GM18909 (cell line): ENCODE measurements at regions not wholly inside any gene's neighbourhood (a gene's known extent, or its start where the extent isn't known, plus 50 kb on each side); places are given as distances from the start of the nearest gene placed in this dataset.
"Not testable (repeated sequence)": the region's sequence is repeated elsewhere in the genome, so short reads cannot be mapped to it uniquely, and the experiment has no call there.

Source experiments
- ATAC-seq: cut with Tn5 transposase; IDR thresholded peaks from one replicate; pipeline ENCODE4 v1.9.1; 2021; ENCODE audit warnings: mild to moderate bottlenecking; ENCODE audit not compliant: unreplicated experiment, poor library complexity

DNA sequence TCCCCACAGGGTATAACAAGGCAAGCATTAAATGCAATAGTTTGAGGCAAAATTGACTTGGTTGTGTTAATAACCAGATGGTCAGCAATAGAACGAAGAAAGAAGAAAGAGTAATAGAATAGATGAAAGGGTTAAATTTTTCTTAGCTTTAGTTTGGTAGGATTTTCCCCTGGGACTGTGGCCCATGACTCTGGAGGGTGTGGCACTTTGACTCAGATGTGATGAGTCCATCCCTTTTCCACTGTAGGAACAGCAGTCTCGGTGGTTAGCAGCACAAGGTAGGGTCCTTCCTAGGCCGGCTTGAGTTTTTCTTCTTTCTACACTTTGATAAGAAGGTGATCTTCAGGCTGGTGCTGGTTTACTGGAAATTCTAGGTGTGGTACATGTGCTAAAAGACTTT, 321.0 kb downstream of the CGGBP1 start:
- ATAC-seq = not testable (repeated sequence)

DNA sequence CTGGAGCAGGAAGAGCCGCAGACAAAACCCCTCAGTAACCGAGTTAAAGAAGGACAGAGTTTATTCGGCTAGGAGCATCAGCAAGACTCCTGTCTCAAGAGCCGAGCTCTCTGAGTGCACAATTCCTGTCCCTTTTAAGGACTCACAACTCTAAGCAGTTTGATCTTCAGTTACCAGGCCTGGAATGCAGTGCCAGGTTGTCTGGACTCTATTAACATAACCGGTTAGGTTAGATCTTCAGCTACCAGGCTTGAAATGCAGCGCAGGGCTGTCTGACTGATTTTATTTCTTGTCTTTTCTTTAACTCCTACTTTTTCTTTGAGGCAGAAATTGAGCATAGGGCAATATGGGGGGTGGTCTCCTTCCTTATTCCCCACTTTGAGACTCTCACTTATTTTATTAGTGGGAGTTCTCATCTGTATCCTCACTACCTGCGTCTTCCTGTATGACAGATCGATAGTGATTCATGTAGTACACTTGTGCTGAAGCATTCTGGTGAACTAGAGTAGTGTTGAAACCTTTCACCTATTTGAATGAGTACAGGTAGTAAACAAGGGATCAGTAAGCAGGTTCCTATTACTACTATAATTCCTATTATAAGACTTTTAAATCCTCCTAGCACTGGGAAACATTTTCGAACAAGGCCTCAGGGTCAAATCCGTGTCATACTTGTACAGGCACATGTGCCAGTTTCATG, 325.0 kb downstream of the CGGBP1 start:
- no peak for ATAC-seq

DNA sequence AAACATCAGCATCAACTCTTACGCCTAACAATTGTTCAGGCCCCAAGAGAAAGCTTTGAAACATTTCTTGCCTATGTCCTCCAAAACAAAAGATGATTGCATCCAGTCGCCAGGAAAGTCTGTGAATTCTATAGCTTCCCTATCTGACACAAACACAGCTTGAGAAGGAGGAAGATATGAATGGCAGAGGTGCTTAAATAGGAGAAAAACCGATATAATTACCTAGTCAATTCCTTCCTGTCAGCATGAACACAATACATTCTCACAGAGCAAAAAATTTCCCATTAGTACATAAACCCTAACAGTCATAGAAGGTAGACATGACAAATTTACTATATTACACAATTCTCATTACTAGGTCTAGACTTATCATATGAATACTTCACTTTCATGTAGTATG, 326.5 kb downstream of the CGGBP1 start:
- ATAC-seq = no peak

DNA sequence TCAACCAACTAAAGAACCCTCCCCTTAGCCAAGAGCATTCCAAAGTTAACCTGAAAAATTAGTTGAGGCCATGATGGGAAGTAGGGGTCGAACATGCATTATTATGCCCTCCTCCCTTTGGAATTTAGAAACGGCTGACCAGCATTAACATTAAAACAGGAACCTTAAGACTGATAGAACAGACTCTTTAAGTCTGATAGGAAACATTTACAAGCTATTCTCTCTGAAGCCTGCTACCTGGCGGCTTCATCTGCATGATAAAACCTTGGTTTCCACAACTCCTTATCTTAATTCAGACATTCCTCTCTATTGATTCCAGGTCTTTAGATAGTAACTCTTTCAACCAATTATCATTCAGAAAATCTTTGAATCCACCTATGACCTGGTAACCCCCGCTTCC, 331.0 kb downstream of the CGGBP1 start:
- no peak for ATAC-seq

DNA sequence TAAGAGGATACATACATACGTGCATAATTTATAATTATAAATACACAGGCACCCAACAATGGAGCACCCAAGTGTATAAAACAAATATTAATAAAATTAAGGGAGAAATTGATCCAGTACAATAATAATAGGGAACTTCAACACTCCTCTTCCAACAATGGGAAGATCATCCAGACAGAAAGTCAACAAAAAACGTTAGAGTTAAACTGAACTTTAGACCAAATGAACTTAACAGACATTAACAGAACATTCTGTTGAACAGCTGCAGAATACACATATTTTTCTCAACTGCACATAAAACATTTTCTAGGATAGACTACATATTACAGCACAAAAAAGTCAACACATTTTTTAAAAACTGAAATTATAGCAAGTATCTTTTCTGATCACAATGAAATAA, 339.7 kb downstream of the CGGBP1 start:
- ATAC-seq = no peak

DNA sequence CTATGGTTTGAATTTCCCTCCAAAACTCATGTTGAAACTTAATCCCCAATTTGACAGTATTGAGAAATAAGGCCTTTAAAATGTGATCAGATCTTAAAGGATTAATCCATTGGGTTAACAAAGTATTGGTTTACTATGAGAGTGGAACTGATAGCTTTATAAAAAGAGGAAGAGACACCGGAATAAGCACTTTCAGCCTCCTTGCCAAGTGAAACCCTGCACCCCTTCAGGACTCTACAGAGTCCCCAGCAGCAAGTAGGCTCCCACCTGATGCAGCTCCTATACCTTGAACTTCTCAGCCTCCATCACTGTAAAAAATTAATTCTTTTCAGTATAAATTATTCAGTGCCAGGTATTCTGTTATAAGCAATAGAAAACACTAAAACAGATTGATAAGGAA, 348.3 kb downstream of the CGGBP1 start:
- no peak for ATAC-seq

DNA sequence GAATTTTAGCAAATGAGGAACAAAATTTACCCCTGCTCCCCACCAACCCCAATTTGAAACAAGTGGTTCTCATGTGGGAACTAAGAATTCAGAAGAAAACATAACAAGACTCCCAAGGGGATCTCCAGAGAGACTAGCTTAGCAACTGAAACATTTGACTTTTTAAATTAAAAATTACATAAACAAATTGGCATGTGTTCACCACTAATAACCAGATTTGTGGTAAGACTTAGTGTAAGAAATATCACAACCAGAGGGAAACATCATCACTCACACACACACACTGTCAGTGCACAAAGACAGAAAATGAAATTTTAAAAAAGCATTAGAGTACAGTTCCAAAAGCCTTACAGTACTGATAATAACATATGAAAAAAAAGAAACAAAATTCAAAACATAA, 348.8 kb downstream of the CGGBP1 start:
- no peak for ATAC-seq

DNA sequence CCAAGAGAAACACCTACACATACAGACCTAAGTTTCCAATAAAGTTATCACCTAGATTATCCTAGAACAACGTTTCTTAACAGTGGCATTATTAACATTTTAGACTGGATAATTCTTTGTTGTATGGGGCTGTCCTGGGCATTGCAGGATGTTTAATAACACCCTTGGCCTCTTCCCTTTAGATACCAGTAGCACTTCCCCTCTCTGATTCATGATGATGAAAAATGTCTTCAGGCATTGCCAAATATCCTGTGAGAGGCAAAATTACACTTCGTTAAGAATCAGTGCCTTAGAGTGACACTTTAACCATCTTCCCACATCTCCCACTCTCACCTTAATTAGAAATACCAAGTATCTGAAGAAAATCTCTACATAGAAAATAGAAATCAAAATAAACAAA, 352.6 kb downstream of the CGGBP1 start:
- ATAC-seq = no peak

DNA sequence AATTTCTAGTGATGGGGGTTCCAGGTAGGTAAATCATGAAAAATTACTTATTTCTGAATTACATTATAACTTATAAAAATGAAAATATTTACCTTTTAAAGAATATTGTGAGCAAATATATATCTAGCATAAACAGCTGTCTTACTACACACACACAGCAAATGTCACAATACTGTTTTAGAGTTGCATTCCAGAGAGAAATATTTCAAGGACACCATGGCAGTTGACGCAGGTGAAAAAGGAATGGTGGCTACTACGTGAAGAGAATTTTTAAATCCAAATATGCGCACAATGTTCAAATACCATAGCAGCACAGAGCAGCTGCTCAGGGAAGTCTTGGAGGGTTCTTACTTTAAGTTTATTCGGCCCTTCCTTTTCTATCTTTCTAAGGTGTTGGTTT, 356.2 kb downstream of the CGGBP1 start:
- no peak for ATAC-seq

DNA sequence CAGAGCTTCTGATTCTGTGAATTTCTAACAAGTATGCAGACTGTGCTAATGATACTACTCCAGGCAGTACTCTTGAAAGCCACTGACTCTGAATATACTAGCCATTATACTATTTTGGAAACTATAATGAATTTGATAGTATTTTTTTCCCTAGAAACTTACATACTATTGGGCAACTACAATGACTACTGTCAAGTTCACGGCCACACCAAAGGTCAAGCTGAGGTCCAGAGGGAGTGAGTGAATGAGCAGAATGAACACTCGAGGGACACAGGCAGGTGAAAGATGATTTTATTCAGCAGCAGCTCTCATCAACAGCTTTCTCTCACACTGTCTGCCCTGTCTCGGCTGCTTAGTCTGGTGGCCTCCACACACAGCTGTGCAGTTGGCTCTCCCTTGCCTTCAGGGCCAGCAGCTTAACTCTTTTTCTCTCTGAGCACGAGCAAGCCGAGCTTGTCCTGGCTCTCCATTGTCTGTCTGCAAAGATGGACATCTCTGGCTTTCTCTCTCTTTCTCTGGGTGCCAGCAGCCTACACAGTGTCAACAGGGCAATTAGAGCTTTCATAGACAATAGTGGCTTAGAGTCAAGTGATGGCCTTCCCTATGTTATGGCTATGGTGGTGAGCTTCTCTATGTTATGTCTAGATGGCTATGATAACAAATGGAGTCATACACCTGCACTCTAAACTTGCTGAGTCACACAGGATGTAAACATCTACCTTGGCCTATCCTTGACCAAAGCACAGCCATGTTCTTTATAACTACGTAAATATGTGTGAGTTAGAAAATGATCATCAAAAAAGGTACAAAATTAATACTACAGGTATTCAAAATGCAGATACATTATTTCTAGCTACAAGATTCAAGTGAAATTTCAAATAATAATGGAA, 362.4 kb downstream of the CGGBP1 start:
- no peak for ATAC-seq

DNA sequence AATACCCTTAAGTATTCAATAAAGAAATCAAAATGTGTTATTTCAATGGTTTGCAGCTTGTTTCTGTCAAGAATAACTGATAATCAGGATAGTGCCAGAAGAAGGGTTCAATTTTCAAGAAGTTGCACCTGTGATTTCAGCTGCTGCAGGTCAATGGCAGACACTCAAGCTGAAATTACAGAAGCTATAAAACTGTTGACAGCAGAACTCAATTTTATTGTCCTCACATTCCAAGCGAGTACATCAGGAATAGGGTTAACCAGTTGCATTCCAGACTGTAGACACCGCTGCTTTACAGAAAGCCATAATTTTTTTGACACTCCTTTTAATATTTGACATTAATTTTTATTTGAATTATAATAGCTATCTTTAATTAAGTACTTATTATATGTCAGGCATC, 364.1 kb downstream of the CGGBP1 start:
- no peak for ATAC-seq

DNA sequence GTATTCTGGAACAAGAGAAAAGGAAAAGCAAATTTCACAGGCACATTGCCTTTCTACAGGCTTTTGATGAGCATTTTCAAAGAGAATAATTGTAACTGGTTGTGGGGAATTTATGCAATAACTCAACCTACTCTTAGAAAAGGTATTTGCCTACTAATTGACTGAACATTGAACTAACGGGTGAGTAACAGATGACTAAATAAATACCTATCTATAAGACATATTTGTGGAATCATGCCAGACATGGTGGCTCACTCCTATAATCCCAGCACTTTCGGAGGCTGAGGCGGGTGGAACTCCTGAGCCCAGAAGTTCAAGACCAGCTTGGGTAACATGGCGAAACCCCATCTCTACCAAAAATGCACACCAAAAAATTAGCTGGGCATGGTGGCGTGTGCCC, 367.7 kb downstream of the CGGBP1 start:
- ATAC-seq = no peak

DNA sequence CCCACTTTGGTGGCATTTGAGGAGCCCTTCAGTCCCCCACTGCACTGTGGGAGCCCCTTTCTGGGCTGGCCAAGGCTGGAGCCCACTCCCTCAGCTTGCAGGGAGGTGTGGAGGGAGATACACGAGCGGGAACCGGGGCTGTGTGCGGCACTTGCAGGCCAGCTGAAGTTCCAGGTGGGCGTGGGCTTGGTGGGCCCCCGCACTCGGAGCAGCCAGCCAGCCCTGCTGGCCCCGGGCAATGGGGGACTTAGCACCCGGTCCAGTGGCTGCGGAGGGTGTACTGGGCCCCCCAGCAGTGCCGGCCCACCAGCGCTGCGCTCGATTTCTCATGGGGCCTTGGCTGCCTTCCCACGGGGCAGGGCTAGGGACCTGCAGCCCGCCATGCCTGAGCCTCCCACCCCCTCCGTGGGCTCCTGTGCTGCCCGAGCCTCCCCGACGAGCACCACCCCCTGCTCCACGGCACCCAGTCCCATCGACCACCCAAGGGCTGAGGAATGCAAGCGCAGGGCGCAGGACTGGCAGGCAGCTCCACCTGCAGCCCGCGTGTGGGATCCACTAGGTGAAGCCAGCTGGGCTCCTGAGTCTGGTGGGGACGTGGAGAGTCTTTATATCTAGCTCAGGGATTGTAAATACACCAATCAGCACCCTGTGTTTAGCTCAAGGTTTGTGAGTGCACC, 379.7 kb downstream of the CGGBP1 start:
- ATAC-seq = not testable (repeated sequence)

DNA sequence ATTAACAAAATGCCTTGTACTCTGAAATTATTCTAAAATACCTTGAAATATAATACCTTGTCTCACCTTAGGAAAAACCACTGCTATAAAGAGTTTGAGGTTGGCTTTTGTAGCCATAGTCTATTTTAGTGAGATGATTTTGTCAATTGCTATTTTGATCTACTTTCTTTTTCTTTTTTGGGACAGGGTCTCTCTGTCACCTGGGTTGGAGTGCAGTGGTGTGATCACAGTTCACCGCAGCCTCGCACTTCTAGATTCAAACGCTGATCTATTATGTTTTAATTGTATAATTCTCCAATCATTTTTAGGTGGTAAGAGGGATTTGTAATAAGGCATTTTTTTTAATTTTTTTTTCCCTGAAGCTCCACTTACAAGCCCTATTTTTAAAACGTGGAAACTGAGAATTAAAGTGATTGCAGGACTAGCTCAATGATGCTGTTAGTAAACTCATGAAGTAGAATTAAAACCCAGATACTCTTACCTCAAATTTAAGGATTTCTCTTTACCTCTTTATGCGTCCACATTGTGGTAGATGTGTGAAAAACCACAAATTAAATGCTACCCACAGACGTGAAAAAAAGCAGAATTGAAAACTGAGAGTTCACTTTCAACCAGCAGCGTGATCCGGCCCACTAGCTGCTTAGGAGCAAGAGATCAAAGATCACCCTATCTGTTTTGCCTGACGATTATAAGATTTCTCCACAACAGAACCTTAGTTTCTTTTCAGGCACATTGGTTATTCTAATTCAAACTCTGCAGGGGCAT, 384.2 kb downstream of the CGGBP1 start:
- ATAC-seq = peak; percentile 99

DNA sequence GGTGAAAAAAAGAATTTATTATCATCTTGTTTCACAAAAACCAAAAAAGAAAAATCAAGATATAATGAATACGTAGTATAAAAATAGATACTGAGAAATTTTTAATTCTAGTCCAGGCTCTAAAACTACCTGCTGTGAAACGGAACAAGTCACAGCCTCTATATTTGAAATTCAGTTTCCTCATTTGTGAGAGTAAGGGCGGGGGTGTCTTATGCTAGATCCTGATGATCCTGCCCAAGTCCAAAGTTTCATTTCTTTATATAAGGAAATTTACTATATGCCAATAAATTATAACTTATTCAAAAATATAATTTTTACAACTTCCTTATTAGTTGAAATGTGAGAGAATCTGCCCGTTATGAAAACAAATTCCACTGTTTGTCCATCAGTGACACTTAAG, 385.7 kb downstream of the CGGBP1 start:
- ATAC-seq = no peak

DNA sequence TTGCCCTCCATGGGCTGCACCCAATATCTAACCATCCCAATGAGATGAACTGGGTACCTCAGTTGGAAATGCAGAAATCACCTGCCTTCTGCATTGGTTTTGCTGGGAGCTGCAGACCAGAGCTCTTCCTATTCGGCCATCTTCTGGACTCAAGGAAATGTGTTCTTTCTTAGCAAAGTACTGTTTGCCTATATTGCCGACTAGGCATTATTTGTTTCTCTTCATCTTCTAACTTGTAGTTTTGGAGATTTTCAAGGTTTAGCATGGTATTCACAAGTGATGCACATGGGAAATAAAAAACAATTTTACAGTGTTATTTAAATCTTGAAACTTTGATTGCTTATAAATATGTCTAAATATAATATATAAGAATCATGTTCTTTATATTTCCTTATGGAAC, 377.8 kb upstream of the POU1F1 start:
- no peak for ATAC-seq

DNA sequence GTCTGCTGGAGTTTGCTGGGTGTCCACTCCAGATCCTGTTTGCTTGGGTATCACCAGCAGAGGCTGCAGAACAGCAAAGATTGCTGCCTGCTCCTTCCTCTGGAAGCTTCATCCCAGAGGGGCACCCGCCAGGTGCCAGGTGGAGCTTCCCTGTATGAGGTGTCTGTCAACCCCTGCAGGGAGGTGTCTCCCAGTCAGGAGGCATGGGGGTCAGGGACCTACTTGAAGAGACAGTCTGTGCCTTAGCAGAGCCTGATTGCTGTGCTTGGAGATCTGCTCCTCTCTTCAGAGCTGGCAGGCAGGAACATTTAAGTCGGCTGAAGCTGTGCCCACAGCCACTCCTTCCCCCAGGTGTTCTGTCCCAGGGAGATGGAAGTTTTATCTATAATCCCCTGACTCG, 376.8 kb upstream of the POU1F1 start:
- ATAC-seq = not testable (repeated sequence)

DNA sequence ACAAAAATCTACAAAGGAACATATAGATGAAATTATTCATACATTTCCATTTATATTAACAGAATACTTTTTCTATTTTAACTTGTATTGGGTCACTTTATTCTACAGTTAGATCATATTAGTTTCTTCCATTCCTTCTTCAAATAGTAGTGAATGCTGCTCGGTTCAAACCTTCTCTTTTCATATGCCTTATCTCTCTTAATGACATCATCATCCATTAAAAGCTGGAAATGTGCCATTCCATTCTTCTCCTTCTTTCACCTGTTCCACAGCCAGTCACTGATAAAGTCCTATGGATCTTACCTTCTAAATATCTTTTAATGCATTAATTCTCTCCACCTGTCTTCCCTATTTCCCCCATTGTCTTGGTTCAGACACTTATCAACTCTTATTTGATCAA, 358.0 kb upstream of the POU1F1 start:
- no peak for ATAC-seq

DNA sequence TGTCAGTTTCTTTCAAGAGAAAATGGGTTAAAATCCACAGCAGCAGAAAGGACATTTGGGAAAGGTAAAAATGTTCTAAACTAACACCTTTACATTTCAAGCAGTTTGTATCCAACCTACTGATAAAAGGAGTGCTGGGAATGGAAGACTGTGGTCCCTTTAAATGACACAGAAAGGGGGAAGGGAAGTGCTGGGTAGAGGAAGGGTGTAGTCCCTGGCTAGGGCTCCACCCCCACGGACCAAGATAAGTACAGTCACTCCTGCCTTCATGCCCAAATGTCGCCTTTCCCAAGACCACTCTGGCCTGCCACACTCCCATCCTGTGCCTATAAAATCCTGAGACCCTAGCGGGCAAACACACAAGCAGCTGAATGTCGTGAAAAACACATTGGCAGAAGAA, 350.9 kb upstream of the POU1F1 start:
- ATAC-seq = no peak

DNA sequence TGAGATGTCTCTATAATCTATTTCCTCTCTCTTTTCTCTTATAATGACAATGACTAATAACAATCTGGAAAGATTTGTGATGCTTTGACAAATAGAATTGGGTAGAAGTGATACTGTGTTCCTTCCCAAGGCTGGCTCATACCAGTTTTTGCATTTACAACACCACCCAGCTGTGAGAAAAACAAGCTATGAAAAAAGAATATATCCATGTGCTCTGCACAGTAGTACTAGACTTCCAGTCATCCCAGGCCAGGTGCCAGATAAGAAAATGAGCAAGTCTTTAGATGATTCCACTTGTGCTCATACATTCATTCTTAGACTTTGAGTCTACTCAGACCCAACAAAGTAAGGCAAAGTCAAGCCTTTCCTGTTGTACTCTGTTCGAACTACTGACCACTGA, 350.2 kb upstream of the POU1F1 start:
- no peak for ATAC-seq

DNA sequence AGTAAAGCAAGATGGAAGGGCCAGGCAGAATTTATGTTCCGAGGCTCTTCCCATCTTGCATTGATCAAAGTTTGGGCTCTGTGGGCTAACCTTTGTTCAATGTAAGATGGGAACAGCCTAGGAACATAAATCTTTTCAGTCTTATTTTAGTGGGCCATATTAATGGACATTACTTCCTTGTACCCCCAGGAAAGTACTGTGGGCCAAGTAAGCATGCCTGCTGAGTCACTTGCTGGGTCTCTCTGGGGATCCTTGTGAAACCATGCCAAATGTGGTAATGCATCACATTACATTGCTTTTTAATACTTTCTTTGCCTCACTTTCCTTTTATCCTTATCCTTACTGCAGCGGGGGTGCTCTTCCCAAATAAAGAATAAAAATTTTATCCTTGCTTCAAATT, 349.5 kb upstream of the POU1F1 start:
- ATAC-seq = no peak
